Effector CD4-positive, alpha-beta T cell (primary cell): ENCODE measurements at regions not wholly inside any gene's neighbourhood (a gene's known extent, or its start where the extent isn't known, plus 50 kb on each side); places are given as distances from the start of the nearest gene placed in this dataset.
A peak's percentile ranks its signal among the peaks of the same experiment; 100 is the strongest.
"Not testable (repeated sequence)": the region's sequence is repeated elsewhere in the genome, so short reads cannot be mapped to it uniquely, and the experiment has no call there.

Experiments used
- DNase-seq: peaks from one replicate; pipeline ENCODE4 v3.0.0-alpha.2; 2020

DNA sequence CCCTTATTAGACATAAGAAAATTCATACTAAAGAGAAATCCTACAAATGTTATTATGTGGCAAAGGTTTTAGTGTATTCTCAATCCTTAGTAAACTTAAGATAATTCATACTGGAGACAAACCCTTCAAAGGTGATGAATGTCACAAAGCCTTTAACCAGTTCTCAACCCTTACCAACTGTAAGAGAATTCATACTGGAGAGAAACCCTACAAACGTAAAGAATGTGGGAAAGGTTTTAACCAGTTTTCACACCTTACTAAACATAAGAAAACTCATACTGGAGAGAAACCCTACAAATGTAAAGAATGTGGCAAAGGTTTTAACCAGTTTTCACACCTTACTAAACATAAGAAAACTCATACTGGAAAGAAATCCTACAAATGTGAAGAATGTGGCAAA is 93.2 kb downstream of the ZNF680 start:
- no peak for DNase-seq

DNA sequence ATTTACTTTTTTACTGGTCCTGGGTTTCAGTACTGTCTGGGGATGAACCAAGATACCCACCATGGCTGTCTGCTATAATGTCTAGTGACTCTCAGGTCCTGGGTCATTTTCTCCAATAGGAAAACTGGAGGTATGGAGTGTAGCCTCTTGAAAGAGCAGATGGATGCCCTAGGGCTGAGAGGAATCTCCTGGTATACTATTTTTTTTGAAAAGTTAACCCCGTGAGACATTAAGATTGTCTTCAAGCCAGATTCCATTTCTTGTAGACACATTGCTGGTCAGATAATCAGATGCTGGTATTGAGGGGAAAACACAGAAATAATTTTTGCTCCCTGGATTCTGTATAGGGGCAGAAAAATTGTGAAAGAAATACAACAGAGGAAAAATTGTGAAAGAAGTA is 97.3 kb downstream of the ZNF680 start:
- no peak for DNase-seq

DNA sequence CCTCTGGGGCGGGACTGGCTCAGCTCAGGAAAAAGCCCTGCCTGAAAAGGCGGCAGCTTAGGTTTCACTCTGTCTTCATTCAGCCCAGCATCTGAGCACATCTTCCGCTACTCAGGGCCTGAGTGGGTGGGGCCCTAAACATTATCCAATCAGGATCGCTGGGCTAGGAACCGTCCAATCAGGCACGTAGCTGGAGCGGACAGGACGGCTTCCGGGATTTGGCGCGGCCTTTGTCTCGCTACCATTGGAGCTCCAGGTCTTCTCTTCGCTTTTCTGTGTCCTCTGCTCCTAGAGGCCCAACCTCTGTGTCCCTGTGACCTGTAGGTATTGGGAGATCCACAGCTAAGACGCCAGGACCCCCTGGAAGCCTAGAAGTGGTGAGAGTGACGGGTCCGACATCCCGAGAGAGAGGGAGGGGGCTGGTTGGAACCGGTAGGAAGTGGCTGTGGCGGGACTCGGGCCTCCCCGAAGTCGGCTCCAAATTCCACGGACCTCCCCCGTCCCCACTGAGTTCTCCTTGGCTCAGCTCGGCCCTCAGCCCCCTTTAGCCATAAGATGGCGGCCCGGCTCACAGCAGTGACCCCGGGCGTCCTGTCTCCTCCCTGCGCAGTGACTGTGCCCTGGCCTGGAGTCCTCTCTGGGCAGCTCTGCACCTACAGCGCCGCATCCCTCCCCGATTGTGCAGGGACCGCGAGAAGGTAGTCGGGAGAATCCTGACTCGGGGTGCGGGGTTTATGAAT is 99.1 kb downstream of the ZNF680 start:
- peak; percentile 7 for DNase-seq

DNA sequence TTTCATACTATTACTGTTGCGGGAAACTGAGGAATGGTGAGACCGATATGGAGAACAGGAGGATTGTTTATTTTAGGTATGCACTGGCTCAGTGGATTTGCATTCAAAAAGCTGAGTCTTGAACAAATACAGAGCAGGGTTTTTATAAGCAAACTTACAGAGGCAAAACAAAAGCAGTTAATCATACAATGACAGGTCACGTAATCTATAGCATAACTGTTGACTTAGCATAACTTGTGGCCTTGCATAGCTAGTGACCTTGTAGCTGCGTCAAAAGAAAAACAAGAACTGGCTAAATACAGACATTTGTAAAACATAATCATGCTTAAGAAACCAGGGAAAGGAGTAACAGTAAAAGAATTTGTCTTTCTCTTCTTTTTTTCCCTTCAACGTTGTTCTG is 103.0 kb downstream of the ZNF680 start:
- DNase-seq, result not testable (repeated sequence)

DNA sequence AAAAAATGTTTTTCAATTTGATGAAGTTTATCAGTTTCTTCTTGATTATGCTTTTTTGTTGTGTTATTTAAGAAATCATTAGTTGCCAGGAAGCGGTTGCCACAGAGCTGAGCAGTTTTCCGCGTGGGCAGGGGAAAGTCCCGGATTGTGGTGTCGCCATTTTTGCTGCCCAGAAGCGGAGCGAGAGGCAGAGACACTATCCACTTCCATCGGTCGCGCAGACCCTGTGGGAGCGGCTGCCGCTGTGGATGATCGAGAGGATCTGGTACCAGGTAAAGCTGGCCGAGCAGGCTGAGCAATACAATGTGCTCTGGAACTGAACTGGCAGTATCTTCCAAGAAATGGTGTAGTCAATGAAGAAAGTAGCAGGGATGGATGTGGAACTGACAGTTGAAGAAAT is 119.8 kb downstream of the ZNF736 start:
- no peak for DNase-seq

DNA sequence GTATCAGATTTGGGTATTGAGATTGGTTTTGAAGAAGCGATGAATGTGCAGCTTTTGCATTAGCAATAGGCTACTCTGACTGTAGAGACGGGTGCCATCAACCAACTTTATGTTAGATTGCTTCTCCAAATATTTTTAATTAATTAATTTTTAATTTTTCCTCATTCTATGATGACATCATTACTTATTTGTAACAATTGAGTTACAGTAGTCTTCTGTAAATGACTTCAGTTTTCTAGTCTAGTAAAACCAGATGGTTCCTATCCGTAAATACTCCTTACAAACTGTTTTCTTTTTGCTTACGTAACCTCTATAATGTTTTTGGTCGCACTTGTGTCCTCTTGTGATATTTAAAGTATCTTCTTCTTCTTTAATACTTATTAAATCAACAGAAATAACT is 118.1 kb downstream of the ZNF736 start:
- DNase-seq, result no peak

DNA sequence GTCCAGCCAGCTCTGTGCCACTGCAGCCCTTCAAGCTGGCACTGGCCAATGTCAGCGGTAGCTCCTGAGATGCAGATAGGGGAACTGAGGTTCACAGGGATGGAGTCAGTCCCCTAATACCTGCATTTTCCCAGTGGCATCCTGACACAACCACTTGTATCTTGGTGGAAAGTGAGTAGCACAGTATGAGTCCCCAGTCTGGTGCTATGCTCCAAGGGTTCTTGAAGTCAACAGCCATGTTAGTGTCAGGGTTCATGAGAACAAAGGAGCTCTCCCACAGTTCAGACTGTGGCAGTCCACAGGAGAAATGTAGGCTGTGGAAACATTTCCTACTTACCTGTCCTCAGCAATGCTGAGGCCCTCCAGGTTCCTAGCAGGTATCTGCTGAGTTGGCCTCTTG is 115.5 kb downstream of the ZNF736 start:
- DNase-seq, result no peak

DNA sequence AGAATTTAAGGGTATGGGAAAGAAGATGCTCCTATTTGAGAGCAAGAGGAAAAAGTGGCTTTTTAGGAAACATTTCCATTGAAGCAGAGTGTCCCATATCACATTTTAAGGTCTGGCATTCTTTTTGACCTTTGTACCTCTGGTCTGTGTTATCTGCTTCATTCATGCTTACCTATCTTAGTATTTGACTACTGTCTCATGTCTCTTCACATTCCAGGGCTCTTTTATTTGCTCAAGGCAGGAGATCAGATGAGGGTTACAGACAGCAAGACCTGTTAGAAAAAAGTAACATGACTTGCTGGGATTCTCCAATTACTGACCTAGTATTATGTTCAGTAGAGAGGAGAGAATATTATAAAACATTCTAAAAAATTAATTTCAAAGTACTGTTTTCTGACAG is 111.7 kb downstream of the ZNF736 start:
- DNase-seq, result not testable (repeated sequence)

DNA sequence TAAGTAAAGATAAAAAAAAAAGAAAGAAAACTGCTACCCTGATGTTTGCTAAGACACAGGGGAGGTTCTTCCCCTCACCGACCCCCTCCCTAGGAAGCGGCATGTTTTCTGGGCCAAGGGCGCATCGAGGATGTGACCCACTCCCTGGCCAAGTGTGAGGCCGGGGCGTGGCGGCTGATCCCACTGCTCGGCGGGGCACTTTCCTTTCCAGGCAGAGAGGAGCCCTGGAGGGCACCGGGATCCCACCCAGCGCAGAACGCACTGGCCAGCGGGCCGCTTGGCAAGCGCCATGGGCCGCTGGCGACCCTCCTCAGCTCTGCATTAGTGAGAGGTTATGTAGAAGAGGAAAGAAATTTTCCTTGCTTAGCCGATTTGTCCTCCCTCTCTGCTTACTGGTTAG is 93.4 kb downstream of the ZNF736 start:
- DNase-seq, result no peak
